ENCODE measurements at regions not wholly inside any gene's neighbourhood (a gene's known extent, or its start where the extent isn't known, plus 50 kb on each side); places are given as distances from the start of the nearest gene placed in this dataset.

DNA sequence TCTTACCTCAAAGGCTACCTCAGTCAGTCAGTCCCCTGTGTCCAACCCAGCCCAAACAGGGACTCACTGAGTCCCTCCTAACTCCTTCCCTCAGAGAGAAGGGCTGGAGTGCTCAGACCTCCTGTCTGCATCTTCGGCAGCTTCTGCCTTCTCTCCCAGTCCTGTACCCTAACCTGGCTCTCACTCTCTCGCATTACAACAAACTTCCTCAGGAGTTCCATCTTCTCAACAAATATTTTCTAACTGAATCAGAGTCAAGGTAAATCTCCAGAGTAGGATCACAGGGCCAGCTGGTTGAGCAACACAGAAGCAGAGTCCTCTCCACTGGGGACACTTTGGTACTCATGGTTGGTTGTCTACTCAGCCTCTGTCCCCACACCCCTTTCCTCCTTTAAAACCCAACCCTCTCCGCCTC lies 92.3 kb downstream of the MRPL14 start:
- Histone ChIP-seq H3K4me1 (ENCODE audit: insufficient read depth, low read length) (peaks cover 42% of the 10 kb centered on the region), H3K27me3 (ENCODE audit: control insufficient read depth in 1 of 2, insufficient read depth in 2 of 2, low read length in 2 of 2) (peaks cover 1 to 11% of the 10 kb centered on the region in 2 experiments; a peak in 3 of 5 replicates), H3K9ac (ENCODE audit: insufficient read depth, low read depth, low read length) (no peak overlapping the region), H3K36me3 (replicated peaks in 1 of 2; ENCODE audit: control insufficient read depth in 1 of 2, insufficient read depth in 2 of 2, low read length in 2 of 2) (no peaks in the 10 kb centered on the region), H3K27ac (ENCODE audit: extremely low read length, insufficient read depth, low read length) (no peak overlapping the region), H3K79me2 (ENCODE audit: insufficient read depth, low read length) (no peaks in the 10 kb centered on the region), H4K20me1 (ENCODE audit: insufficient read depth, low read length) (no peaks in the 10 kb centered on the region), H3K4me3 (replicated peaks in 1 of 3; ENCODE audit: insufficient read depth in 1 of 3, low read depth in 2 of 3, low read length in 3 of 3) (peak overlapping the region in 1 of 3 experiments; percentile 42; a peak in 1 of 6 replicates), H3K4me2 (ENCODE audit: low read depth, low read length) (peak overlapping the region; percentile 60), H2AFZ (ENCODE audit: low read length) (no peak overlapping the region), H3K9me3 (ENCODE audit: low read length) (no peaks in the 10 kb centered on the region)
- WGBS (ENCODE audit: low lambda C conversion rate), result 19% methylated on average over 3 of the region's 3 CpGs
- DNase-seq (ENCODE audit: low spot score), result no peak
- peak; percentile 60 for ATAC-seq
- in situ Hi-C loops (cut with HindIII; ENCODE audit: extremely low pct_ligation_motif_present, low pct_unique_long_range_greater_than_20kb), result no loop called here
- no peak for FAIRE-seq
- ChIA-PET POLR2A (interaction anchor here (1.0 to 1.1 kb wide), 2 partner anchors 8 to 44 kb away, joined by 3 to 4 read pairs; no protein-coding TSS in a partner anchor), CTCF (ENCODE audit: low intra/inter-chr PET ratio, low total read pairs) (no interaction called here)
- BruUV-seq (replicated peaks), result no TSS peak
- intact Hi-C loops (cut with micrococcal nuclease; ENCODE audit: unreplicated experiment), result no loop called here
- peak; percentile 98 for TF ChIP-seq ZNF317 (CRISPR knock-in tag; IDR thresholded peaks at IDR 0.05)
- TF ChIP-seq ARID5B (CRISPR knock-in tag; IDR thresholded peaks at IDR 0.05), result peak; percentile 28; the same call in 1 of the 2 replicates
- TF ChIP-seq ZNF644 (CRISPR knock-in tag; IDR thresholded peaks at IDR 0.05; ENCODE audit: low read depth), result peak; percentile 43; the same call in 1 of the 2 replicates
- no peak for TF ChIP-seq NR2C2 (CRISPR knock-in tag; IDR thresholded peaks at IDR 0.05; ENCODE audit: borderline replicate concordance)
- TF ChIP-seq MED1 (CRISPR knock-in tag; IDR thresholded peaks at IDR 0.05), result peak; percentile 40; the same call in 1 of the 2 replicates
- TF ChIP-seq, protein P1, sequence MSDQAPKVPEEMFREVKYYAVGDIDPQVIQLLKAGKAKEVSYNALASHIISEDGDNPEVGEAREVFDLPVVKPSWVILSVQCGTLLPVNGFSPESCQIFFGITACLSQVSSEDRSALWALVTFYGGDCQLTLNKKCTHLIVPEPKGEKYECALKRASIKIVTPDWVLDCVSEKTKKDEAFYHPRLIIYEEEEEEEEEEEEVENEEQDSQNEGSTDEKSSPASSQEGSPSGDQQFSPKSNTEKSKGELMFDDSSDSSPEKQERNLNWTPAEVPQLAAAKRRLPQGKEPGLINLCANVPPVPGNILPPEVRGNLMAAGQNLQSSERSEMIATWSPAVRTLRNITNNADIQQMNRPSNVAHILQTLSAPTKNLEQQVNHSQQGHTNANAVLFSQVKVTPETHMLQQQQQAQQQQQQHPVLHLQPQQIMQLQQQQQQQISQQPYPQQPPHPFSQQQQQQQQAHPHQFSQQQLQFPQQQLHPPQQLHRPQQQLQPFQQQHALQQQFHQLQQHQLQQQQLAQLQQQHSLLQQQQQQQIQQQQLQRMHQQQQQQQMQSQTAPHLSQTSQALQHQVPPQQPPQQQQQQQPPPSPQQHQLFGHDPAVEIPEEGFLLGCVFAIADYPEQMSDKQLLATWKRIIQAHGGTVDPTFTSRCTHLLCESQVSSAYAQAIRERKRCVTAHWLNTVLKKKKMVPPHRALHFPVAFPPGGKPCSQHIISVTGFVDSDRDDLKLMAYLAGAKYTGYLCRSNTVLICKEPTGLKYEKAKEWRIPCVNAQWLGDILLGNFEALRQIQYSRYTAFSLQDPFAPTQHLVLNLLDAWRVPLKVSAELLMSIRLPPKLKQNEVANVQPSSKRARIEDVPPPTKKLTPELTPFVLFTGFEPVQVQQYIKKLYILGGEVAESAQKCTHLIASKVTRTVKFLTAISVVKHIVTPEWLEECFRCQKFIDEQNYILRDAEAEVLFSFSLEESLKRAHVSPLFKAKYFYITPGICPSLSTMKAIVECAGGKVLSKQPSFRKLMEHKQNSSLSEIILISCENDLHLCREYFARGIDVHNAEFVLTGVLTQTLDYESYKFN (CRISPR knock-in tag; conservative IDR thresholded peaks at IDR 0.05), result 0 out of 2 replicates have a peak, but pooled peaks have one; percentile 26
- TF ChIP-seq BCL6 (CRISPR knock-in tag; IDR thresholded peaks at IDR 0.05), result no peak
- TF ChIP-seq ZNF142 (CRISPR knock-in tag; IDR thresholded peaks at IDR 0.05), result no peak
- no peak for TF ChIP-seq IRF1 (CRISPR knock-in tag; IDR thresholded peaks at IDR 0.05; ENCODE audit: low read depth)
- no peak for TF ChIP-seq ZNF839 (CRISPR knock-in tag; IDR thresholded peaks at IDR 0.05; ENCODE audit: borderline replicate concordance)
